IMR-90 (cell line): ENCODE measurements at regions not wholly inside any gene's neighbourhood (a gene's known extent, or its start where the extent isn't known, plus 50 kb on each side); places are given as distances from the start of the nearest gene placed in this dataset.

ENCODE experiments used
- ATAC-seq: fragments of 200-7000 bp; cut with Tn5 transposase; 2 replicates; pipeline ENCODE4 v1.9.1; 2020; ENCODE audit warnings: low read depth, mild to moderate bottlenecking, moderate library complexity
- BruUV-seq: library from RNA; stranded (reverse); fragments of 400-500 nt; replicated peaks from 2 replicates; lab custom pipeline; 2021; lab: Mats Ljungman, UMichigan
- CTCF ChIA-PET: fragments of 300-600 bp; formaldehyde crosslinking; extraction: SDS; loops from one replicate; lab custom pipeline; 2021; ENCODE audit warnings: antibody characterized with exemption; lab: Yijun Ruan, JAX
- POLR2A ChIA-PET: fragments of 300-600 bp; sonication (Branson Sonifier 250); formaldehyde crosslinking; loops from one replicate; lab custom pipeline; 2022; ENCODE audit warnings: antibody characterized with exemption; ENCODE audit not compliant: unreplicated experiment; lab: Charles Lee
- DNase-seq: peaks from one replicate; pipeline ENCODE4 v3.0.0; 2013
- H2AFZ ChIP-seq: replicated peaks from 2 replicates; pipeline ENCODE3; 2013; ENCODE audit warnings: low read length, mild to moderate bottlenecking; ENCODE audit not compliant: poor library complexity
- H2AK5ac ChIP-seq: 2 replicates; pipeline ENCODE4 v1.6.1; 2013; ENCODE audit warnings: low read depth, low read length, inconsistent platforms
- H2AK9ac ChIP-seq: replicated peaks from 2 replicates; pipeline ENCODE3; 2013; ENCODE audit warnings: mild to moderate bottlenecking, low read depth, low read length, moderate library complexity; ENCODE audit not compliant: poor library complexity
- H2BK120ac ChIP-seq: 2 replicates; pipeline ENCODE4 v1.6.1; 2013; ENCODE audit warnings: low read depth, low read length, inconsistent platforms
- H2BK15ac ChIP-seq: 3 replicates; pipeline ENCODE4 v1.6.1; 2013; ENCODE audit warnings: low read depth, low read length, inconsistent platforms
- H2BK20ac ChIP-seq: 2 replicates; pipeline ENCODE4 v1.6.1; 2013; ENCODE audit warnings: low read depth, mild to moderate bottlenecking, inconsistent platforms, low read length, moderate library complexity
- H2BK5ac ChIP-seq: 2 replicates; pipeline ENCODE4 v1.6.1; 2013; ENCODE audit warnings: mild to moderate bottlenecking, low read depth, low read length, inconsistent platforms; ENCODE audit not compliant: poor library complexity, severe bottlenecking
- H3K14ac ChIP-seq: replicated peaks from 2 replicates; pipeline ENCODE4 v1.6.1; 2013; ENCODE audit warnings: low read depth, low read length, inconsistent platforms
- H3K18ac ChIP-seq: 2 replicates; pipeline ENCODE4 v1.6.1; 2013; ENCODE audit warnings: low read depth, low read length, control low read depth
- H3K23ac ChIP-seq: 2 replicates; pipeline ENCODE4 v1.6.1; 2013; ENCODE audit warnings: low read depth, low read length, inconsistent platforms
- H3K27ac ChIP-seq: 2 replicates; pipeline ENCODE4 v1.5.1; 2013; ENCODE audit warnings: mild to moderate bottlenecking, control low read depth, low read length; ENCODE audit not compliant: insufficient read depth
- H3K27me3 ChIP-seq: 2 replicates; pipeline ENCODE4 v1.6.1; 2013; ENCODE audit warnings: low read length; ENCODE audit not compliant: control insufficient read depth, insufficient read depth
- H3K36me3 ChIP-seq: 2 replicates; pipeline ENCODE4 v1.6.1; 2013; ENCODE audit warnings: low read length, mixed read lengths; ENCODE audit not compliant: control insufficient read depth, insufficient read depth
- H3K4ac ChIP-seq: 2 replicates; pipeline ENCODE4 v1.6.1; 2013; ENCODE audit warnings: low read depth, low read length, inconsistent platforms
- H3K4me1 ChIP-seq: 2 replicates; pipeline ENCODE4 v1.6.1; 2013; ENCODE audit warnings: low read length, mixed read lengths; ENCODE audit not compliant: control insufficient read depth, insufficient read depth
- H3K4me2 ChIP-seq: 2 replicates; pipeline ENCODE4 v1.6.1; 2013; ENCODE audit warnings: low read depth, mild to moderate bottlenecking, control low read depth, low read length, moderate library complexity
- H3K4me3 ChIP-seq: 2 replicates; pipeline ENCODE4 v1.5.1; 2013; ENCODE audit warnings: low read depth, mild to moderate bottlenecking, control low read depth, low read length, moderate library complexity; ENCODE audit not compliant: insufficient read depth
- H3K56ac ChIP-seq: 2 replicates; pipeline ENCODE4 v1.6.1; 2013; ENCODE audit warnings: low read length, inconsistent platforms; ENCODE audit not compliant: insufficient read depth; ENCODE audit errors: extremely low read depth
- H3K79me1 ChIP-seq, 2 experiments: 2 replicates each; pipeline ENCODE4 v1.6.1; 2013; ENCODE audit warnings: low read length in 2 of 2, inconsistent platforms in 1 of 2, low read depth in 1 of 2
- H3K9ac ChIP-seq: 2 replicates; pipeline ENCODE4 v1.6.1; 2013; ENCODE audit warnings: low read depth, low read length, control low read depth
- H3K9me1 ChIP-seq: 2 replicates; pipeline ENCODE4 v1.6.1; 2013; ENCODE audit warnings: low read length, inconsistent platforms; ENCODE audit not compliant: insufficient read depth
- H3K9me3 ChIP-seq: 2 replicates; pipeline ENCODE4 v1.6.1; 2013; ENCODE audit warnings: low read length; ENCODE audit not compliant: control insufficient read depth, insufficient read depth
- H4K20me1 ChIP-seq: 2 replicates; pipeline ENCODE4 v1.6.1; 2013; ENCODE audit warnings: low read length, inconsistent platforms; ENCODE audit not compliant: insufficient read depth
- H4K5ac ChIP-seq: 2 replicates; pipeline ENCODE4 v1.6.1; 2013; ENCODE audit warnings: mild to moderate bottlenecking, low read depth, low read length, control low read depth
- H4K8ac ChIP-seq, 2 experiments: 2 replicates each; pipeline ENCODE4 v1.6.1; 2013; ENCODE audit warnings: low read depth in 2 of 2, low read length in 2 of 2, control low read depth in 1 of 2, inconsistent platforms in 1 of 2
- H4K91ac ChIP-seq: 2 replicates; pipeline ENCODE4 v1.6.1; 2013; ENCODE audit warnings: low read depth, low read length, inconsistent platforms; ENCODE audit not compliant: insufficient read depth
- BHLHE40 ChIP-seq: fragments of 150-350 bp; IDR thresholded peaks from 2 replicates; pipeline ENCODE4 v1.6.1; 2016; ENCODE audit warnings: mild to moderate bottlenecking, low read depth, low read length
- CEBPB ChIP-seq: IDR thresholded peaks from 2 replicates; pipeline ENCODE4 v1.6.1; 2012; ENCODE audit warnings: low read depth, low read length, improper control_type of control experiment
- CHD1 ChIP-seq: IDR thresholded peaks from 2 replicates; pipeline ENCODE4 v1.6.1; 2012; ENCODE audit warnings: low read depth, low read length, improper control_type of control experiment
- CTCF ChIP-seq: conservative IDR thresholded peaks from 2 replicates; pipeline ENCODE4 v1.5.1; 2012; ENCODE audit warnings: mild to moderate bottlenecking, low read depth, low read length, improper control_type of control experiment
- ELK1 ChIP-seq: fragments of 150-350 bp; IDR thresholded peaks from 2 replicates; pipeline ENCODE4 v1.6.1; 2016; ENCODE audit warnings: low read depth, mild to moderate bottlenecking, low read length, moderate library complexity, borderline replicate concordance
- FOS ChIP-seq: fragments of 150-350 bp; IDR thresholded peaks from 2 replicates; pipeline ENCODE4 v1.6.1; 2016; ENCODE audit warnings: low read depth, low read length
- MAFK ChIP-seq: IDR thresholded peaks from 2 replicates; pipeline ENCODE4 v1.6.1; 2012; ENCODE audit warnings: low read depth, low read length, improper control_type of control experiment
- MAZ ChIP-seq: IDR thresholded peaks from 2 replicates; pipeline ENCODE4 v1.6.1; 2012; ENCODE audit warnings: low read depth, mild to moderate bottlenecking, low read length, improper control_type of control experiment, moderate library complexity, borderline replicate concordance
- MXI1 ChIP-seq: IDR thresholded peaks from 2 replicates; pipeline ENCODE4 v1.6.1; 2012; ENCODE audit warnings: low read depth, mild to moderate bottlenecking, low read length, moderate library complexity, borderline replicate concordance
- NFE2L2 ChIP-seq: fragments of 150-350 bp; IDR thresholded peaks from 2 replicates; pipeline ENCODE4 v1.6.1; 2016; ENCODE audit warnings: low read depth, mild to moderate bottlenecking, low read length
- RAD21 ChIP-seq: IDR thresholded peaks from 2 replicates; pipeline ENCODE4 v1.6.1; 2012; ENCODE audit warnings: low read length, improper control_type of control experiment
- RCOR1 ChIP-seq: IDR thresholded peaks from 2 replicates; pipeline ENCODE4 v1.6.1; 2012; ENCODE audit warnings: mild to moderate bottlenecking, low read length, improper control_type of control experiment; ENCODE audit not compliant: insufficient replicate concordance
- RFX5 ChIP-seq: IDR thresholded peaks from 2 replicates; pipeline ENCODE4 v1.8.0; 2012; ENCODE audit warnings: low read depth, mild to moderate bottlenecking, low read length, moderate library complexity
- SMC3 ChIP-seq: fragments of 150-350 bp; IDR thresholded peaks from 2 replicates; pipeline ENCODE4 v1.6.1; 2016; ENCODE audit warnings: low read depth, mild to moderate bottlenecking, antibody characterized with exemption, low read length, moderate library complexity
- USF2 ChIP-seq: fragments of 150-350 bp; IDR thresholded peaks from 2 replicates; pipeline ENCODE4 v1.6.1; 2017; ENCODE audit warnings: mild to moderate bottlenecking, antibody characterized with exemption, low read length, low read depth
- WGBS, 2 experiments: methylation state at CpG; one replicate each; pipeline versions ENCODE4 v1.1.5 to v1.1.7; 2013; ENCODE audit warnings: missing lambda C conversion rate in 2 of 2; ENCODE audit not compliant: insufficient read length in 1 of 2; ENCODE audit errors: extremely low coverage in 2 of 2; 5-methylcytosine and 5-hydroxymethylcytosine counted together
- dilution Hi-C: fragments of 300-500 bp; cut with HindIII; formaldehyde crosslinking; loops from one replicate; pipeline ENCODE4 v1.14.3; 2018; ENCODE audit warnings: low sequenced_read_pairs; ENCODE audit not compliant: unreplicated experiment
- in situ Hi-C: fragments of 300-500 bp; cut with MboI; formaldehyde crosslinking; loops from 3 replicates; pipeline ENCODE4 v1.14.3; 2019; ENCODE audit warnings: low sequenced_read_pairs, inconsistent platforms, mixed read lengths
- intact Hi-C: fragments of 100-400 bp; cut with micrococcal nuclease; formaldehyde crosslinking; loops from 2 replicates; pipeline ENCODE4 v1.10.0; 2022

- H3K9ac ChIP-seq = no peak overlapping the region
- no peak overlapping the region for H2AK9ac ChIP-seq
- H3K4me3 ChIP-seq = no peak overlapping the region
- H3K36me3 ChIP-seq = no peaks in the 10 kb centered on the region
- intact Hi-C loops (no loop called here), dilution Hi-C loops (no loop called here), in situ Hi-C loops (no loop called here)
- peaks cover 5% of the 10 kb centered on the region; the same call in 1 of the 2 replicates for H3K9me3 ChIP-seq
- H4K5ac ChIP-seq = no peak overlapping the region
- no peak overlapping the region for H3K14ac ChIP-seq
- H2AK5ac ChIP-seq = no peak overlapping the region; the same call in 1 of the 2 replicates
- no peak overlapping the region for H2BK5ac ChIP-seq
- no peaks in the 10 kb centered on the region for H3K79me1 ChIP-seq
- H4K91ac ChIP-seq = no peak overlapping the region
- TF ChIP-seq RCOR1 (no peak), CHD1 (no peak), MXI1 (no peak), SMC3 (no peak), MAZ (no peak), BHLHE40 (no peak), CTCF (no peak), MAFK (no peak), FOS (no peak), RAD21 (no peak), NFE2L2 (no peak), ELK1 (no peak), RFX5 (no peak), USF2 (no peak), CEBPB (no peak)
- 0 out of 2 replicates have a peak, but pooled peaks cover 6% of the 10 kb centered on the region for H3K9me1 ChIP-seq
- H2BK15ac ChIP-seq = no peak overlapping the region
- no peak overlapping the region for H3K4me2 ChIP-seq
- WGBS, 2 experiments = 72% methylated on average over 14 of the region's 17 CpGs; no CpG with 5 or more reads in 1 of the 2 experiments
- H2AFZ ChIP-seq = no peak overlapping the region
- no peaks in the 10 kb centered on the region for H4K20me1 ChIP-seq
- H2BK120ac ChIP-seq = no peak overlapping the region
- no peak overlapping the region for H3K27ac ChIP-seq
- H3K4ac ChIP-seq = no peak overlapping the region
- POLR2A ChIA-PET = no interaction called here
- H3K27me3 ChIP-seq = peaks cover 60% of the 10 kb centered on the region
- H3K4me1 ChIP-seq = no peaks in the 10 kb centered on the region
- ATAC-seq = no peak
- BruUV-seq = no TSS peak
- H3K23ac ChIP-seq = no peak overlapping the region
- H3K56ac ChIP-seq = no peak overlapping the region
- H4K8ac ChIP-seq = no peak overlapping the region
- CTCF ChIA-PET = no interaction called here
- H3K18ac ChIP-seq = no peak overlapping the region
- no peak overlapping the region for H2BK20ac ChIP-seq
- no peak for DNase-seq
Measured at GRCh38 chr2:120578576-120579352, 156.9 kb upstream of the GLI2 start.
